ENCODE measurements at regions not wholly inside any gene's neighbourhood (a gene's known extent, or its start where the extent isn't known, plus 50 kb on each side); places are given as distances from the start of the nearest gene placed in this dataset.

DNA sequence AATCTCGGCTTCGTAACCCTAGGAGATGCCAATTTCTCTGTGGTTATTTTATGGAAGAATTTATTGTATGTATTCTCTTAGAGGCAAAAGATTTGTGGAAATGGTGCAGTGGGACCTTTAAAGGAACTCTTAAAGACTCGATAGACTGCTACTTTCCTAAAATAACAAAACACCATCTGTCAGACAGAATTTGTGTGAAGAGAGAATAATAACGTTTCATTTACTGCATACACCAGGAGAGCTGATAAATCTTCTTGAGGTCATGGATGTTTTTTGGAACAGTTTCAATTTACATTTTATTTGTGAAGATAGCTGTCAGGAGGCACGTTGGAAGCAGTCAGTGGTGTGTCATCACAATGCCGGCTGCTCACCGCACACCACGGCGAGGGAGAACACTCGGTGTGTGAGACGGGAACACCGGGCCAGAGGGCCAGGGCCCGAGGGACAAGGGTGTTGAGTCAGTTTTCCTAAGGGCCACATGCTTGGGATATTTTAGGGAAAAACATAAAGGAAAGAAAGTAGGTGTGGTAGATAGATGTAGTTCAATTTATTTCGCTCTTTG, 1681.0 kb upstream of the DDX18 start:
- Histone ChIP-seq H3K4me3 (no peak overlapping the region), H3K27me3 (no peaks in the 10 kb centered on the region), H3K4me1 (no peaks in the 10 kb centered on the region), H3K9me3 (no peaks in the 10 kb centered on the region), H3K27ac (no peak overlapping the region), H3K36me3 (no peaks in the 10 kb centered on the region)
- no peak for DNase-seq
- TF ChIP-seq, protein P1, sequence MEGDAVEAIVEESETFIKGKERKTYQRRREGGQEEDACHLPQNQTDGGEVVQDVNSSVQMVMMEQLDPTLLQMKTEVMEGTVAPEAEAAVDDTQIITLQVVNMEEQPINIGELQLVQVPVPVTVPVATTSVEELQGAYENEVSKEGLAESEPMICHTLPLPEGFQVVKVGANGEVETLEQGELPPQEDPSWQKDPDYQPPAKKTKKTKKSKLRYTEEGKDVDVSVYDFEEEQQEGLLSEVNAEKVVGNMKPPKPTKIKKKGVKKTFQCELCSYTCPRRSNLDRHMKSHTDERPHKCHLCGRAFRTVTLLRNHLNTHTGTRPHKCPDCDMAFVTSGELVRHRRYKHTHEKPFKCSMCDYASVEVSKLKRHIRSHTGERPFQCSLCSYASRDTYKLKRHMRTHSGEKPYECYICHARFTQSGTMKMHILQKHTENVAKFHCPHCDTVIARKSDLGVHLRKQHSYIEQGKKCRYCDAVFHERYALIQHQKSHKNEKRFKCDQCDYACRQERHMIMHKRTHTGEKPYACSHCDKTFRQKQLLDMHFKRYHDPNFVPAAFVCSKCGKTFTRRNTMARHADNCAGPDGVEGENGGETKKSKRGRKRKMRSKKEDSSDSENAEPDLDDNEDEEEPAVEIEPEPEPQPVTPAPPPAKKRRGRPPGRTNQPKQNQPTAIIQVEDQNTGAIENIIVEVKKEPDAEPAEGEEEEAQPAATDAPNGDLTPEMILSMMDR (IDR thresholded peaks at IDR 0.05): no peak
- no peak for TF ChIP-seq POLR2A (IDR thresholded peaks at IDR 0.05)

DNA sequence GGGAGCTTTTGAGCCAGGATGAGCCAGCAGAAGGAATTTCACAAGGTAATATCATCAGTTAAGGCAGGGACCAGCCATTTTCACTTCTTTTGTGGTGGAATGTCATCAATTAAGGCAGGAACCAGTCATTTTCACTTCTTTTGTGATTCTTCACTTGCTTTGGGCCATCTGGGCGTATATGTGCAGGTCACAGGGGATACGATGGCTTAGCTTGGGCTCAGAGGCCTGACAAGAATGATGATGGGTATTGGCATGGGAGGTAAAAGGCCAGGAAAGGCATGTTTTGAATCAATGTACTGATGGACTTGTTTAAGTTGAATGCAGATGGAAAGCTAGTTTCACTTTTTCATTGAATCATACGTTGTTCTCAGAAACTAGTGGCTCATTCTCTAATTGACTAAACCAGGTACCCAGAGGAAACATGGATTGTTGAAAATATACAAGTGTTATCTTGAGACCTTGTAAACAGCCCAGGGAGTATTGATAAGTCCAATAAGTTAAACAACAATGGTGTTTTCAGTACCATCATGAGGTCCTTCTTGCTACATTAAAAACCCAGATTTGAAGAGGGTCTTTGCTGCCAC, 1672.5 kb upstream of the DDX18 start:
- Histone ChIP-seq H3K4me1 (no peaks in the 10 kb centered on the region), H3K9me3 (peaks cover 0 to 6% (median 0%) of the 10 kb centered on the region in 4 donors), H3K27ac (no peak overlapping the region), H3K36me3 (no peaks in the 10 kb centered on the region), H3K4me3 (no peak overlapping the region), H3K27me3 (no peaks in the 10 kb centered on the region)
- DNase-seq: no peak
- no peak for TF ChIP-seq POLR2A (IDR thresholded peaks at IDR 0.05)
- TF ChIP-seq, protein P1 (IDR thresholded peaks at IDR 0.05): no peak

DNA sequence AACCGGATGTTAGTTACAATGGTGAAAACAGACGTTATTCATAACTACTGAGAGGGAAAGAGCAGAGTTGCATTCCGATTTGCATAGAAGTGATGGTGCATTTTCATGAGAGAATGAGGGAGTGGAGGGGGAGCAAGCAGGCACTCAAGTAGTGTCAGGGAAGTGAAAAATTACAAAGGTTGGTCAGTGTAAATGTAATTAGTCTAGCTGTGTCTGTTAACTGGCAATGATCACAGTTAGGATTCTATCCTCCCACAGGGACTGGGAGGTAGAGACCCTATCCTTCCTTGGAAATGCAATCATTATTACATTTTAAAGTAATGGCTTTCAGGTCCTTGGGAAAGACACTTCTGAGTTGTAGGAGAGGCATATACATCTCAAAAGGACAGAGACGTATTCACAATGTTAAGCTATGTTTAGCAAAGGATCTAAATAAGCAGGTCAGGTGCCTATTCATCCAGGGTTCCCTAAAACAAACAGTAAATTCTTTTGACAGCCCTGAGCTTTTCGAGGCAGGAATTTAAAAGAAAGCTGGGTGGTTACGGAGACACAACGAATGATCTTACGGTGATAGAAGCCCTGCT, 1671.8 kb upstream of the DDX18 start:
- TF ChIP-seq, protein P1 (IDR thresholded peaks at IDR 0.05): no peak
- no peak for TF ChIP-seq POLR2A (IDR thresholded peaks at IDR 0.05)
- Histone ChIP-seq H3K4me1 (no peaks in the 10 kb centered on the region), H3K36me3 (no peaks in the 10 kb centered on the region), H3K4me3 (no peak overlapping the region), H3K9me3 (peaks cover 0 to 6% (median 0%) of the 10 kb centered on the region in 4 donors), H3K27me3 (no peaks in the 10 kb centered on the region), H3K27ac (no peak overlapping the region)
- no peak for DNase-seq

DNA sequence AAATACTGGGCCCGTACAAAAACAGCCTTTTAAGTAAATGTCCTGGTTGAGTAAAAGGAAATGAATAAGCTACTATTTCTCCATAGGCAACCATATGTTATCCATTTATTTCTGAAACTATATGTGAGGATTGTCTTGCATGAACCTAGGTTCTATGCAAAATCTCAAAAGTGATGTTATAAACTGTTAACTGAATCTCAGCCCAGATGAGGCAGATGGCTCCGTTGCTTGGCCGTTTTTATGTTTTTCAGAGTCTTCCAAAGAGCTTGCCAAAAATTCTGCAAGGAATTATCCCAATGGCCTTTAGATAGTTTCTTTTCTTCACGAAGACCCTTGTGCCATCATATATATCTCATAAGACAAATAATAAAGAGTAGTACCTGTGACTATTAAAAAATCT, 1669.5 kb upstream of the DDX18 start:
- no peaks in the 10 kb centered on the region for H3K36me3 ChIP-seq
- H3K4me1 ChIP-seq: no peaks in the 10 kb centered on the region
- H3K27ac ChIP-seq: no peak overlapping the region
- H3K9me3 ChIP-seq: peaks cover 0 to 9% (median 0%) of the 10 kb centered on the region in 4 donors
- no peak overlapping the region for H3K4me3 ChIP-seq
- no peak for TF ChIP-seq POLR2A (IDR thresholded peaks at IDR 0.05)
- TF ChIP-seq, protein P1 (IDR thresholded peaks at IDR 0.05): no peak
- H3K27me3 ChIP-seq: no peaks in the 10 kb centered on the region
- DNase-seq: no peak

DNA sequence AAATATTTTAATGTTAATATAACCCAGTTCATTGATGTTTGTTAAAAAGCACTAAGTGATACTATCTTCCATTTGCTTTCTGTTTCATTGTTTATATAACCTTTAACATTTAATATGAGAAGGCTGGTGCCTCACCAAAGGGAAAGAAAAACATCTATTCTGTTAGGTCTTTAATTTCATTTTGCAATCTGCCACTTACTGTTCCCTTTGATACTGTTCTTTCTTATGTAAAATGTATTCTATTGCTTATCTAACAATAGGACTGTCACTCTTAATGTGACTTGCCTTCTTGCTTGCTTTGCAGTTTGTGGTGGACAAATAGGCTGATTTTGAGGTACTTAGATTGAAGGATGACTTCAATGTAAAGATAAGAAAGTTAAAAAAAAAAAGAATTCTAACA, 1666.1 kb upstream of the DDX18 start:
- TF ChIP-seq, protein P1 (IDR thresholded peaks at IDR 0.05): no peak
- TF ChIP-seq POLR2A (IDR thresholded peaks at IDR 0.05): no peak
- Histone ChIP-seq H3K27ac (no peak overlapping the region), H3K9me3 (peaks cover 0 to 9% (median 0%) of the 10 kb centered on the region in 4 donors), H3K4me1 (no peaks in the 10 kb centered on the region), H3K4me3 (no peak overlapping the region), H3K27me3 (no peaks in the 10 kb centered on the region), H3K36me3 (no peaks in the 10 kb centered on the region)
- DNase-seq: no peak
